Progenitor cell of endocrine pancreas (in vitro differentiated cells): ENCODE measurements at regions not wholly inside any gene's neighbourhood (a gene's known extent, or its start where the extent isn't known, plus 50 kb on each side); places are given as distances from the start of the nearest gene placed in this dataset.

Experiments
- DNase-seq: peaks from one replicate; pipeline ENCODE4 v3.0.0; 2021; ENCODE audit warnings: low spot score; ENCODE audit not compliant: unreplicated experiment
- H3K27ac Mint-ChIP-seq: 2 replicates; pipeline ENCODE4 v1.8.0; 2021; ENCODE audit warnings: mild to moderate bottlenecking, moderate library complexity, mixed read lengths
- H3K27me3 Mint-ChIP-seq: 2 replicates; pipeline ENCODE4 v1.8.0; 2021; ENCODE audit warnings: mixed read lengths
- H3K36me3 Mint-ChIP-seq: 2 replicates; pipeline ENCODE4 v1.8.0; 2022; ENCODE audit warnings: mixed read lengths; ENCODE audit not compliant: insufficient read depth
- H3K4me1 Mint-ChIP-seq: 2 replicates; pipeline ENCODE4 v1.8.0; 2021; ENCODE audit warnings: low read depth, mixed read lengths
- H3K4me3 Mint-ChIP-seq: 2 replicates; pipeline ENCODE4 v1.8.0; 2021; ENCODE audit warnings: low read depth, mild to moderate bottlenecking, moderate library complexity, mixed read lengths
- H3K9me3 Mint-ChIP-seq: 2 replicates; pipeline ENCODE4 v1.8.0; 2021; ENCODE audit warnings: low read depth, mixed read lengths
- CTCF ChIP-seq: fragments of 200-600 bp; sonication (generic); IDR thresholded peaks from one replicate; pipeline ENCODE4 v1.5.0; 2021; ENCODE audit warnings: antibody characterized with exemption, mild to moderate bottlenecking; ENCODE audit not compliant: unreplicated experiment

- Mint-ChIP-seq H3K4me1 (no peaks in the 10 kb centered on the region), H3K27ac (no peak overlapping the region), H3K27me3 (no peaks in the 10 kb centered on the region), H3K4me3 (no peak overlapping the region), H3K9me3 (no peaks in the 10 kb centered on the region), H3K36me3 (no peaks in the 10 kb centered on the region)
- no peak for TF ChIP-seq CTCF
- DNase-seq: no peak
Observed at GRCh38 chr4:31078661-31079060, 358.5 kb downstream of the PCDH7 start.

GRCh38 chr4:31080887-31081286 lies 360.7 kb downstream of the PCDH7 start:
- no peaks in the 10 kb centered on the region for H3K9me3 Mint-ChIP-seq
- no peak for TF ChIP-seq CTCF
- H3K27ac Mint-ChIP-seq: no peak overlapping the region
- H3K27me3 Mint-ChIP-seq: no peaks in the 10 kb centered on the region
- no peak for DNase-seq
- H3K4me3 Mint-ChIP-seq: no peak overlapping the region
- H3K4me1 Mint-ChIP-seq: peaks cover 6% of the 10 kb centered on the region
- H3K36me3 Mint-ChIP-seq: no peaks in the 10 kb centered on the region

- no peaks in the 10 kb centered on the region for H3K27me3 Mint-ChIP-seq
- no peak overlapping the region for H3K4me3 Mint-ChIP-seq
- no peak for TF ChIP-seq CTCF
- H3K4me1 Mint-ChIP-seq: peaks cover 6% of the 10 kb centered on the region
- no peaks in the 10 kb centered on the region for H3K9me3 Mint-ChIP-seq
- no peaks in the 10 kb centered on the region for H3K36me3 Mint-ChIP-seq
- DNase-seq: no peak
- H3K27ac Mint-ChIP-seq: no peak overlapping the region
Observed at GRCh38 chr4:31081366-31081765, 361.2 kb downstream of the PCDH7 start.

DNA sequence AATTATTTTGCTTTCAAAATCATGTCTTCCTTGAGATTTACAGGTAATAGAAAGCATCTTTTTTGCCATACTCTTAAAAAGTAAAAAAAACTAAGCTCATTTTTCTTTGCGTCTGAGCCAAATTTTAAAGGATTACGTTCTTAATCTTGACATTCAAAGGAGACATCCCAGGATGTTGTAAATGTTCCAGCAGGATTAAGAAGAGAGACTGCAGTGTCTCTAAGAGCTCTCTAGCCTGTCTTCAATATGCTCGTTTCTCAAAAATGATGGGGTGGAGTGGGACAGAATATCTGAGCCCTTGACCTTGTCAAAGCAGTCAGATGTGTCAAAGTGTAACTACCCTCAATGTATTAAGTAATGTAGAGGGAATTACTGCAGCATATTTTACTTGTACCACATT lies 363.3 kb downstream of the PCDH7 start:
- peaks cover 18% of the 10 kb centered on the region for H3K4me1 Mint-ChIP-seq
- DNase-seq: no peak
- no peaks in the 10 kb centered on the region for H3K36me3 Mint-ChIP-seq
- no peak overlapping the region for H3K4me3 Mint-ChIP-seq
- no peak overlapping the region for H3K27ac Mint-ChIP-seq
- no peaks in the 10 kb centered on the region for H3K27me3 Mint-ChIP-seq
- H3K9me3 Mint-ChIP-seq: no peaks in the 10 kb centered on the region
- no peak for TF ChIP-seq CTCF

- TF ChIP-seq CTCF: no peak
- no peaks in the 10 kb centered on the region for H3K27me3 Mint-ChIP-seq
- no peak for DNase-seq
- no peaks in the 10 kb centered on the region for H3K9me3 Mint-ChIP-seq
- H3K4me1 Mint-ChIP-seq: peaks cover 27% of the 10 kb centered on the region
- H3K36me3 Mint-ChIP-seq: no peaks in the 10 kb centered on the region
- H3K27ac Mint-ChIP-seq: no peak overlapping the region
- no peak overlapping the region for H3K4me3 Mint-ChIP-seq
Observed at GRCh38 chr4:31084806-31085416, 364.7 kb downstream of the PCDH7 start.
